HCT116 (cell line): ENCODE measurements at regions not wholly inside any gene's neighbourhood (a gene's known extent, or its start where the extent isn't known, plus 50 kb on each side); places are given as distances from the start of the nearest gene placed in this dataset.

Experiments used
- POLR2AphosphoS5 ChIP-seq: IDR thresholded peaks from 2 replicates; pipeline ENCODE4 v1.6.1; 2011; ENCODE audit warnings: mild to moderate bottlenecking, low read depth, low read length, moderate library complexity
- SP1 ChIP-seq: IDR thresholded peaks from 2 replicates; pipeline ENCODE4 v1.6.1; 2012; ENCODE audit warnings: low read depth
- TF ChIP-seq, protein P1 (sequence below), 3 experiments: fragments of 200-600 bp in 1 of 3; sonication (generic) in 1 of 3; IDR thresholded peaks in 2 of 3; conservative IDR thresholded peaks in 1 of 3; 2 replicates each; pipeline ENCODE4 v1.5.1; 2012 to 2017; ENCODE audit warnings: low read depth in 2 of 3, low read length in 2 of 3, antibody characterized with exemption in 1 of 3, borderline replicate concordance in 1 of 3, control low read depth in 1 of 3, mild to moderate bottlenecking in 1 of 3, mixed read lengths in 1 of 3, mixed run types in 1 of 3, moderate library complexity in 1 of 3; ENCODE audit not compliant: insufficient read depth in 1 of 3

GRCh38 chr18:60024345-60024744, 124.5 kb downstream of the PMAIP1 start:
- TF ChIP-seq SP1 (no peak), POLR2AphosphoS5 (no peak)
- TF ChIP-seq, protein P1, sequence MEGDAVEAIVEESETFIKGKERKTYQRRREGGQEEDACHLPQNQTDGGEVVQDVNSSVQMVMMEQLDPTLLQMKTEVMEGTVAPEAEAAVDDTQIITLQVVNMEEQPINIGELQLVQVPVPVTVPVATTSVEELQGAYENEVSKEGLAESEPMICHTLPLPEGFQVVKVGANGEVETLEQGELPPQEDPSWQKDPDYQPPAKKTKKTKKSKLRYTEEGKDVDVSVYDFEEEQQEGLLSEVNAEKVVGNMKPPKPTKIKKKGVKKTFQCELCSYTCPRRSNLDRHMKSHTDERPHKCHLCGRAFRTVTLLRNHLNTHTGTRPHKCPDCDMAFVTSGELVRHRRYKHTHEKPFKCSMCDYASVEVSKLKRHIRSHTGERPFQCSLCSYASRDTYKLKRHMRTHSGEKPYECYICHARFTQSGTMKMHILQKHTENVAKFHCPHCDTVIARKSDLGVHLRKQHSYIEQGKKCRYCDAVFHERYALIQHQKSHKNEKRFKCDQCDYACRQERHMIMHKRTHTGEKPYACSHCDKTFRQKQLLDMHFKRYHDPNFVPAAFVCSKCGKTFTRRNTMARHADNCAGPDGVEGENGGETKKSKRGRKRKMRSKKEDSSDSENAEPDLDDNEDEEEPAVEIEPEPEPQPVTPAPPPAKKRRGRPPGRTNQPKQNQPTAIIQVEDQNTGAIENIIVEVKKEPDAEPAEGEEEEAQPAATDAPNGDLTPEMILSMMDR (IDR thresholded peaks at IDR 0.05 in 2 of 3, conservative IDR thresholded peaks at IDR 0.05 in 1 of 3; ENCODE audit: borderline replicate concordance in 1 of 3, insufficient read depth in 1 of 3, low read depth in 2 of 3, low read length in 2 of 3), result no peak
